ENCODE measurements at regions not wholly inside any gene's neighbourhood (a gene's known extent, or its start where the extent isn't known, plus 50 kb on each side); places are given as distances from the start of the nearest gene placed in this dataset.

- no peak for TF ChIP-seq REST (IDR thresholded peaks at IDR 0.05; ENCODE audit: low read depth, low read length)
- no peak for TF ChIP-seq GATA2 (CRISPR knock-in tag; IDR thresholded peaks at IDR 0.05)
- TF ChIP-seq TAF1 (IDR thresholded peaks at IDR 0.05; ENCODE audit: borderline replicate concordance, low read depth, low read length): no peak
- no peak for TF ChIP-seq YY1 (IDR thresholded peaks at IDR 0.05; ENCODE audit: low read depth)
- no peak for TF ChIP-seq JUND (IDR thresholded peaks at IDR 0.05)
- no peak for TF ChIP-seq EZH2phosphoT487 (IDR thresholded peaks at IDR 0.05; ENCODE audit: borderline replicate concordance, low read depth)
- TF ChIP-seq, protein P1, sequence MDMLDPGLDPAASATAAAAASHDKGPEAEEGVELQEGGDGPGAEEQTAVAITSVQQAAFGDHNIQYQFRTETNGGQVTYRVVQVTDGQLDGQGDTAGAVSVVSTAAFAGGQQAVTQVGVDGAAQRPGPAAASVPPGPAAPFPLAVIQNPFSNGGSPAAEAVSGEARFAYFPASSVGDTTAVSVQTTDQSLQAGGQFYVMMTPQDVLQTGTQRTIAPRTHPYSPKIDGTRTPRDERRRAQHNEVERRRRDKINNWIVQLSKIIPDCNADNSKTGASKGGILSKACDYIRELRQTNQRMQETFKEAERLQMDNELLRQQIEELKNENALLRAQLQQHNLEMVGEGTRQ (IDR thresholded peaks at IDR 0.05; ENCODE audit: borderline replicate concordance, low read depth, low read length): no peak
- no peak for TF ChIP-seq SMC3 (IDR thresholded peaks at IDR 0.05; ENCODE audit: low read depth, low read length)
- no peak for TF ChIP-seq POLR2AphosphoS5 (IDR thresholded peaks at IDR 0.05; ENCODE audit: low read depth, low read length)
- no peak for TF ChIP-seq FOXJ3 (CRISPR knock-in tag; IDR thresholded peaks at IDR 0.05)
These were observed 379.5 kb downstream of the LRFN5 start (continued) for GRCh38 chr14:41986083-41986645.

DNA sequence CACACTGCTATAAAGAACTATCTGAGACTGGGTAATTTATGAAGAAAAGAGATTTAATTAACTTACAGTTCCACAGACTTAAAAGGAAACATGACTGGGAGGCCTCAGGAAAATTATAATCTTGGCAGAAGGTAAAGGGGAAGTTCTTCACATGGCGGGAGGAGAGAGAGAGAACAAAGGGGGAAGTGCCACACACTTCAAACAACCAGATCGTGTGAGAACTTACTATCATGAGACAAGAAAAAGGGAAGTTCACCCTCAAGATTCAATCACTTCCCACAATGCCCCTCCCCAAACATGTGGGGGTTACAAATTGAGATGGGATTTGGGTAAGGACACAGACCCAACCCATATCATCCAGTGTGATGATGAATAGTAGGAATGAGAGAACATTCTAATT is 366.5 kb downstream of the LRFN5 start:
- H3K9me2 ChIP-seq: no peaks in the 10 kb centered on the region
- H3K9ac ChIP-seq: no peak overlapping the region
- no peak for DNase-seq
- H2AFZ ChIP-seq (ENCODE audit: low read depth): no peak overlapping the region
- H3K4me1 ChIP-seq (ENCODE audit: control insufficient read depth in 1 of 2, insufficient read depth in 2 of 2, low read depth in 1 of 2, low read length in 1 of 2): no peaks in the 10 kb centered on the region
- no peak overlapping the region for H3K27ac ChIP-seq (ENCODE audit: low read depth in 2 of 2, low read length in 1 of 2)
- no peaks in the 10 kb centered on the region for H4K20me1 ChIP-seq (ENCODE audit: insufficient read depth)
- ChIA-PET CTCF (no interaction called here), POLR2A (no interaction called here)
- H3K4me3 ChIP-seq (ENCODE audit: low read depth in 2 of 2, low read length in 1 of 2): no peak overlapping the region
- 3% methylated on average over 2 of the region's 2 CpGs for WGBS (ENCODE audit: low lambda C conversion rate)
- H3F3A ChIP-seq (replicated peaks; ENCODE audit: insufficient read depth): no peaks in the 10 kb centered on the region
- H3K27me3 ChIP-seq (ENCODE audit: insufficient read depth): no peaks in the 10 kb centered on the region
- no peaks in the 10 kb centered on the region for H3K36me3 ChIP-seq (replicated peaks in 1 of 2; ENCODE audit: control insufficient read depth in 1 of 2, insufficient read depth in 2 of 2, low read length in 1 of 2)
- H3K9me3 ChIP-seq: no peaks in the 10 kb centered on the region
- H3K79me2 ChIP-seq (ENCODE audit: insufficient read depth): no peaks in the 10 kb centered on the region
- H3K4me2 ChIP-seq: no peak overlapping the region
- TF ChIP-seq IRF3 (IDR thresholded peaks at IDR 0.05; ENCODE audit: low read depth, low read length): no peak
- no peak for TF ChIP-seq SMC3 (IDR thresholded peaks at IDR 0.05; ENCODE audit: low read depth, low read length)

All from SK-N-SH (cell line).